Muscle of arm (tissue), 1 donor: ENCODE measurements at regions not wholly inside any gene's neighbourhood (a gene's known extent, or its start where the extent isn't known, plus 50 kb on each side); places are given as distances from the start of the nearest gene placed in this dataset.

Experiments
- DNase-seq: peaks from one replicate; pipeline ENCODE4 v3.0.0-alpha.2; 2013

DNA sequence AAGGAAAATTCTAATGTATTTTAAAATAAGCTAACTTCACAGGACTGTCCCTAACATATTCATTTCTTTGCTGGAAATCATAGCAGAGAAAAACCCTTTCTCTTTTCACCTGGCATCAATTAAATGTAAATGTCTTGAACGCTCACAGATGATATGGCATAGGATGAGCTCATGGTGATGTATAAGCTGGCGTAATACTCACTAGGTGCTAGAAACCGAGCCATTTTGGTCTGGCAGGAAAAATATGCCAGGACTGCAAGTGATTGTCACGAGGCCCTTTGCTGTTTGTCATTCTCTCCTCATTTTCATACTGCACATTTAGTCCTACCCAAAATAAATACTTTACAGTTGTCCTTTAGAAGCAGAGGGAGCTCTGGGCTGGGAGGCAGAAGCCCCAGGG is 222.7 kb upstream of the LNX1 start:
- DNase-seq, result no peak

DNA sequence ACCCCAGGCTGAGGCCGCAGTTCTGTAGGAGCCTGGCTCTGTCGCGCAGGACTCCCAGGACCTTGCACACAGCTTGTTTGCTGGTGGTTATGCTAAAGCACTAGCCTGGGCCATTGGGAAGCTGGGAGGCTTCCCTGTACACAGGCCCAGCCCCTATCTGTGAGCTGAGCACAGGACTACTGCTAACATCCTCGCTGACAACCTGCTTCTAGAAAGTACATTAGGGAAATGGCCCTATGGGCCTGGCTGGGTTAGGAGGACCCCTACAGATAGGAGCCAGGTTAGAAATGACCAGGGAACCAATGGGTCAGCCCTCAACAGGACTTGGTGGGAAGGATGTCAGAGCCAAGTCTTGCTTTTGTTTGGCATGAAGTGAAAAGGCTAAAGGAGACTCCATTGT is 219.4 kb upstream of the LNX1 start:
- DNase-seq, result no peak

GRCh38 chr4:53809816-53810215 is 218.5 kb upstream of the LNX1 start:
- no peak for DNase-seq

- DNase-seq, result no peak
Observed at GRCh38 chr4:53805291-53805690, 214.0 kb upstream of the LNX1 start.

- DNase-seq, result no peak
Observed at GRCh38 chr4:53804719-53805118, 213.4 kb upstream of the LNX1 start.

- DNase-seq, result no peak
Observed at GRCh38 chr4:53802500-53802899, 211.2 kb upstream of the LNX1 start.

DNA sequence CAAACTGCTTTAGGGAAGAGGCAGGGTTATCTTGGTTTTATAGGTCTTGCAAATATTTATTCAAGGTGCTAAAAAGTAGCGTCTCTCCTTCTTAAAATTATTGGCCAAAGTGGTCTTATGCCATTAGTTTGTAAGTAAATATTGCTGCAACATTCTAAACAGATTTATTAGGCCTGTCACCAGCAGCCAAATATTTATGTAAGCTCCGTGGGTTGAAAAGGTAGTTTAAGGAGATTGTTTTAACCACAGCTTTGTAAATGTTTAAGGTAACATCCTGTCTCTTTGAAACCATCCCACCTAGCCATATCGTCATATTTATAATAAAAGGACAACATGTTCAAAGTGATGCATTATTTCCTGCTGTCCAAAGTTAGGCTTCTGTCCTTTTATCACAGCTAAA is 210.1 kb upstream of the LNX1 start:
- no peak for DNase-seq

DNA sequence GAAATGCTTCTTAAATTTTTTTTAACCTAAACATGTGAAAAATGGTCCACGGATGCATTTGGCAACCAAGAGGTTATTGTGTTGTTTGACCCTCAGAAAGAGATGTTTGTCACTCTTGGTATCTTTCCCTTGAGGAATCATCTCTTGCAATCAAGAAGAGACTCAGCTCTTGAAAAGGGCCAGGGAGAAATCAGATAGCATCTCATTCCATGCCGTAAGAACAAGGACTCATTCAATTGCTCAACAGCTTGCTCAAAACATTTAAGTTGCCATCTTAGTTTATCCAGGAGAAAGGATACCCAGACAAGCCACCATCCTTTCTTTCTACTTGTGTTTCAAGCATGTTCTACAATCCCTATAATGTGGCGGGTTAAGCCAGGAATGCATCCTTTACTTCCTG is 209.5 kb upstream of the LNX1 start:
- DNase-seq, result no peak

DNA sequence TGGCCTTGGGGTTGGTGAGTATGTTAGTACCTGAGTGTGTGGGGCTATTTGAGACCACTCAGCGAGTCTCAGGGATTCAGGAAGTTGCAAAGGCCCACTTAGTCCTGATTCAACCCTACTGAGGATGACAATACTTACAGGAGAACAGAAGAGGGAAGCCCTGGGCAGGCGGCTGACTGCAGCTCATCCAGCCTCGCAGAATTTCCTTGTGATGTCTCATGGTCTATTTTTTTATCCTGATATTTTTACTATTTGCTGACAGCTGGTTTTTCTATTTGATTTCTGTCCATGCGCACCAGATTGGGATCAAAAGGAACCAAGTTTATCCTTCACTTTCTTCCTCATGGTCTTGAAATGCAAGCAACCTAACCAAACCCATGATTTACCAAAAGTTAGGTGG is 201.8 kb upstream of the LNX1 start:
- DNase-seq, result no peak

- DNase-seq, result no peak
Observed at GRCh38 chr4:53790286-53790685, 199.0 kb upstream of the LNX1 start.

DNA sequence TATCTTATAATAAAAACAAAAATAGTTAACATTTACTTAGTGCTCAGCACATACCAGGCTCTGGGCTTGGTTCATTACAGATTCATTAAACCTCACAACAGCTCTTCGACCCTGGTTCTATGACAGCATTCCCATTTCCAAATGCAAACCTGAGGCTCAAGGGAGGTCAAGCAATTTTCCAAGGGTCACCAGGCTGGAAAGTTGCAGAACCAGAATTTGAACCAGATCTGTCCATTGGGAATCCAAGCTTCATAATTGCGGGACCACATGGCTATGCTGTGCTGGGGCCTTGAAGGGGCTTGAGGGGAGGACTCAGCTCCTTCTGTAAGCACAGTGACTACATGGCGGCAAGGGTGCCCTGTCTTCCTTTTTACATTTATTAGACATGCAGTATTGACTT is 197.3 kb upstream of the LNX1 start:
- no peak for DNase-seq

GRCh38 chr4:53788011-53788410 is 196.7 kb upstream of the LNX1 start:
- DNase-seq, result no peak

DNA sequence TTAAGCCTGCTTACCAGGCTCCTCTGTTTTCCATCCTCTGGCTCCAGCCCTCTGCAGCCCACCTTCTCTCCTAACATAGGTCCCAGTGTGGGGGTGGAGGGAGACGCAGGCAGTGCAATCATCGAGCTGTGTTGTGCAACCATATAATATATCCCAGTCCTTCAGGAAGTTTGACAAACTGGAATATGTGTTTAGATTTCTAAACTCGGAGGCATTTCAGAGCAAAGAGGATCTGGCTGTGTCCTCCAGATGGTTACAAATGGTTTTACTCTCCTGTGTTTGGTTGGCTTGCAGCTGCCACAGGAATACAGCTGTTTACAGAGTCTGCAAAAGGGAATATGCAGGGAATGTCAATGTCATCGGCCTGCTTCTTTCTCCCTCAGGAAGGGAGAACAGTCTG is 195.3 kb upstream of the LNX1 start:
- no peak for DNase-seq

- no peak for DNase-seq
Observed at GRCh38 chr4:53785996-53786395, 194.7 kb upstream of the LNX1 start.

- no peak for DNase-seq
Observed at GRCh38 chr4:53784112-53784511, 192.8 kb upstream of the LNX1 start.

DNA sequence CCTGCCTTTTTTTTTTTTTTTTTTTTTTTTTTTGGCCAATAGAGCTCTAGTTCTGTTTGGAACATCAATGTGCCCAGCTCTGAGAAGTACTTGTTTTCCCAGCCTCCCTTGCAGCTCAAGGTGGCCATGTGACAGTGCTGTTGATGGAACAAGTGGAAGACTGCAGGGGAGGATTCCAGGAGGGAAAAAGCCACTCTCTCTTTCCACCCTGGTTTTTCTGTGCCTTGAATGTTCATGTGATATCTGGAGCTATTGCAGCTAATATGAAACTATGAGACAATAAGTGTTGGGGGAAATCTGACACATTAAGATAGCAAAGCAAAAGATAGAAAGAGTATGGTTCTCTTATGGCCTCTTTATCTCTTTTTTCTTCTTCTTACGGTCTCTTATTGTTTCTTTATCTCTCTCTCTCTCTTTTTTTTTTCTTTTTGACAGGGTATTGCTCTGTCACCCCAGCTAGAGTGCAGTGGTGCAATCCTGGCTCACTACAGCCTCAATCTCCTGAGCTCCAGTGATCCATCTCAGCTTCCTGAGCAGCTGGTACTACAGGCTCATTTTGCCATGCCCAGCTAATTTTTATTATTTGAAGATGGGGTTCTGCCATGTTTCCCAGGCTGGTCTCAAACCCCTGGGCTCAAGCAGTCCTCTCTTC is 192.0 kb upstream of the LNX1 start:
- no peak for DNase-seq

DNA sequence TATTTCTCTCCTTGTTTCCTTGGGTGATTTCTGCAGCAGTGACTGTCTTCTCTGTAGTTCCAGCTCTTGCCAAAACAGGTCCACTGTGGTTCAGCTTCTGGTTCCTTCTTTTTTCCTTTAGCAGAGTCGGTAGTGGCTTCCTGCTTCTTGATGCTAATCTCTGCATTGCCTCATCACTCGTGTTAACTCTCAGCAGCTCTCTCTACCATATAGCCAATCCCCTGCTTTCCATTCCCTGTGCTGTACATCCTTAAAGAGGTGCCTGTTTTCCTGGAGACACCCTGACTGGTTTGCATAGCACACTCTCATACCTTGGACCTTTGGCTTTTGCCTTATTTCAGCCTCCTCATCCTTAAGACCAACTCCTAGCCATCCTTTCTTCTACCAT is 191.2 kb upstream of the LNX1 start:
- no peak for DNase-seq

DNA sequence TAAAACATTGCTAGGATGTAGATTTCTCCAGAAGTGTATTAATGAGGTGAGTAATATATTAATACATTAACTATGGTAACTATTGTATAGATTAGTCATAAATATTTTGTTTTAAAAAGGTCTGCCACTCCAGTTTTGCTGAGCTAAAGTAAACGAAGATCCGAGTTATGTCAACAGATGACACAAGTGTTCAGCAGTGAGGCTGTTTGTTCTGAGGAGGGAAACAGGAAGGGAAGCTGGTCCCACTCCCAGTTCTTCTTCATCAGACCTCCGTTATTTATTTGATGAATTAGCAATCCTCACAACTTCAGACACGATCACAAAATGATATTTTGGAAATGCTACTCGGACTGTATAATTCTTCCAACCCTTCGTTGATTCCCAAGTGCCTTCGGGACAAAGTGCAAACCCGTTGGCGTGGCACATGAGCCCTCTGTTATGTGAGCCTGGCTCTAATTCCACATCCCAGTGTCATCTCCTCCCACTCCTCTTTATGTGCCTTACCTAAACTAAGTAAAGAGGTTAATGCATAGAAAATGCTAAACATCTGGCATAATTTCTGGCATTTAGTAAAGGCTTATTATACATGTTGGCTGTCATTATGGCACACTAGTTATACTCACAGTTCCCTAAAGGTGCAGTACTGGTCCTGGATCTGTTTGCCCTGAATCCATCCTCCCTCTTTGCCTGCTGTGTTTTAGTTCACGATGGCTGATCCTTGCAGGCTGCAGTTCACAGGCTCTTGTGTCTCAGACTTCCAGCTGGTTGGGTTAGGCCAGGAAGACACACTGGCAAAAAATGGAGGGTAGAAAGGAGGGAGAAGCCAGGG is 190.6 kb upstream of the LNX1 start:
- no peak for DNase-seq

DNA sequence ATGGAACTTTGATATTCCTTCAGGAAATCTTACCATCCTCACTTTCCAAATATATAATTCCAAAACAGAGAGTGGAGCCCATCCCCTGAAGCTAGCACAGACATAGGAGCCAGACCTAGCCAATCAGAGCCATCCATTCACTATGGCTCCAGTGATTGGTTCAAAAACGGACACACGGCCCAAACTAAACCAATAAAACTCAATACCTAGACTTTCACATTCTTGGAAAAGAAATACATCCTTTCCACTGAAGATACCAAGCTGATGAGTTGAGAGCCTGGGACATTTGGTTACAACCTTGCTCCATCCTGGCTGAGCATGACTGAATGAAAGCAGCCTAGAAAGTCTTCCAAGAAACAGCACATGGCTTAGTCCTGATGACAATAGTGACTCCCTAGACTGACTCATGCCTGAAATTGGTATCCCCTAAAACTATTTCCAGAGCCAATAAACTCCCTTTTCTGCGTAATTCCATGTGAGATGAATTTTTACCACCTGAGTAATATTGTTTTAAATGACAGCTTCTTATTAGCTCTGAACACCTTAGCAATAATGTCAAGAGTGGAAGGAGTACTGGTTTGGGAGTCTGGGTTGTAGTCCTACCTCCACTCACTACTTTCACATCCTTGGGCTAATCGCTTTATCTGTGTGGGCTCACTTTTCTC is 189.6 kb upstream of the LNX1 start:
- no peak for DNase-seq

DNA sequence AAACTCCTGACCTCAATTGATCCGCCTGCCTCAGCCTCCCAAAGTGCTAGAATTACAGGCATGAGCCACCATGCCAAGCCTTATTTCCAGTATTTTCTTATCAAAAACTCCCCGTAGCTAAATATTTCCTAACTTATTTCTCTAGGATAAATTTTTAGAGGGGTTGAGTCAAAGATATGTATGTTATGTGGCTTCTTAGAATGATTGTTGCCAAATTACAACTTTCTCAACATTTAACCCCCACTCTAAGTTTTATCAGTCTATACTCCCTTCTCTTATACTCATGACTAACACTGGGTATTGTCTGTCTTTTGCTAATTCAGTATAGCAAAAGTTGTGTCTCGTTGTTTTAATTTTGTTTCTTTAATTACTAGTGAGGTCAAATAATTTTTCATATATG is 187.7 kb upstream of the LNX1 start:
- DNase-seq, result no peak

- DNase-seq, result no peak
Observed at GRCh38 chr4:53778155-53778554, 186.9 kb upstream of the LNX1 start.

DNA sequence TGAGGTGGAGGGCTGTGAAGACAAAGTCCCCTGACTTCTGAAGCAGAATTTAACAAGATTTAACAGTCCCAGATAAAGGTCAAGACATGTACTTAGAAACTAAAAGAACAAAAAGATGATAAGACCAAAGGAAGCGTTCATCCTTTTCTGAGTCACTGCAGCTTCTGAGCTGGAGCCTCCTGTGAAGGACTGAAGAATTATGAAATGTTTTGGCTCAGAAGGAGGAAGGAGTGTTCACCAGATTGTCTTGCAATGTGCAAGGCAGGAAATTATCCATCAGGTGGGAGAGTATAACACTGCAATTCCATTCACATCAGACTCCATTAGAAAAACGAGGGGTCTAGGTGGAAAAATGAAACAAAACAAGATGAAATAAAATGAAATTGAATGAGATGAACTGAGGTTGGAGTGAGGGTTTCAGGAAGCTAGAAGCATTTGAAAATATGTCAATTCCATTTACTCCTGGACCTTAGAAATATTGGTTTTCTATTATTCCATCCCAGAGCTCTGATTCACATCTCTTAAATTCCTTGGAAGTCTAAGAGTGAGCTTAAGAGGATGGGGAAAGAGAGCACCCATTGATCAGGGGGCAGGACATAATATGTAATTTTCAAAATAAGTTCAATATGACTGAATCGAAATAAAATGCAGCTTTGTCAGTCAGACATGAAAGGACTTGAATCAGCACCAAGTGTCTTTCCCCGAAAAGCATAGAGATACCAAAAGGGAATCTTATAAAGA is 186.1 kb upstream of the LNX1 start:
- DNase-seq, result no peak

- DNase-seq, result no peak
Observed at GRCh38 chr4:53776141-53776540, 184.9 kb upstream of the LNX1 start.
